Keratinocyte (primary cell): ENCODE measurements at regions not wholly inside any gene's neighbourhood (a gene's known extent, or its start where the extent isn't known, plus 50 kb on each side); places are given as distances from the start of the nearest gene placed in this dataset.

Source experiments
- CTCF ChIP-seq, 3 experiments: IDR thresholded peaks in 1 of 3; conservative IDR thresholded peaks in 1 of 3; optimal IDR thresholded peaks in 1 of 3; 2 replicates in 2 of 3; 3 replicates in 1 of 3; pipeline versions ENCODE3 to v1.5.1; 2011; ENCODE audit warnings: low read length in 3 of 3, mild to moderate bottlenecking in 3 of 3, moderate library complexity in 2 of 3, control low read depth in 1 of 3, inconsistent platforms in 1 of 3; ENCODE audit not compliant: insufficient read depth in 2 of 3; ENCODE audit errors: extremely low read depth in 1 of 3
- EZH2 ChIP-seq: IDR thresholded peaks from one replicate; pipeline ENCODE4 v1.6.1; 2012; ENCODE audit warnings: inconsistent platforms, mild to moderate bottlenecking, low read length, moderate library complexity

GRCh38 chr6:139653111-139653510, 278.7 kb upstream of the CITED2 start:
- TF ChIP-seq CTCF (optimal IDR thresholded peaks at IDR 0.05 in 1 of 3, IDR thresholded peaks at IDR 0.05 in 1 of 3, conservative IDR thresholded peaks at IDR 0.05 in 1 of 3; ENCODE audit: extremely low read depth in 1 of 3, insufficient read depth in 2 of 3, low read length in 3 of 3) (no peak), EZH2 (no peak)
